Caco-2 (cell line): ENCODE measurements at regions not wholly inside any gene's neighbourhood (a gene's known extent, or its start where the extent isn't known, plus 50 kb on each side); places are given as distances from the start of the nearest gene placed in this dataset.

ENCODE experiments used
- BruUV-seq: library from RNA; stranded (reverse); fragments of 400-500 nt; replicated peaks from 2 replicates; lab custom pipeline; 2021; lab: Mats Ljungman, UMichigan
- CTCF ChIA-PET: fragments of 300-600 bp; sonication (Branson Sonifier 250); formaldehyde crosslinking; loops from one replicate; lab custom pipeline; 2022; ENCODE audit warnings: antibody characterized with exemption; lab: Charles Lee
- POLR2A ChIA-PET: fragments of 300-600 bp; sonication (Branson Sonifier 250); formaldehyde crosslinking; loops from one replicate; lab custom pipeline; 2022; ENCODE audit warnings: antibody characterized with exemption; lab: Charles Lee
- DNase-seq, 2 experiments: peaks; one replicate each; pipeline versions ENCODE4 v3.0.0 to v3.0.0-alpha.2; 2020 to 2022
- H3K27me3 ChIP-seq: replicated peaks from 2 replicates; pipeline ENCODE4 v1.6.0; 2011; ENCODE audit warnings: low read length; ENCODE audit not compliant: control insufficient read depth, insufficient read depth
- H3K36me3 ChIP-seq: 2 replicates; pipeline ENCODE4 v1.5.1; 2011; ENCODE audit warnings: low read length; ENCODE audit not compliant: control insufficient read depth, insufficient read depth
- H3K4me1 ChIP-seq: fragments of 250-450 bp; sonication (Bioruptor Pico); 2 replicates; pipeline ENCODE4 v1.5.1; 2020; ENCODE audit warnings: mild to moderate bottlenecking
- H3K4me3 ChIP-seq: 2 replicates; pipeline ENCODE4 v1.5.1; 2011; ENCODE audit warnings: low read depth, mild to moderate bottlenecking, control low read depth, low read length
- H3K9me3 ChIP-seq: fragments of 250-450 bp; sonication (Bioruptor Pico); 2 replicates; pipeline ENCODE4 v1.5.1; 2020; ENCODE audit warnings: mild to moderate bottlenecking, moderate library complexity
- H3K27ac Mint-ChIP-seq: one replicate; pipeline ENCODE4 v1.8.0; 2022; ENCODE audit warnings: mixed read lengths; ENCODE audit not compliant: unreplicated experiment
- H3K27me3 Mint-ChIP-seq: one replicate; pipeline ENCODE4 v1.8.0; 2022; ENCODE audit warnings: mixed read lengths; ENCODE audit not compliant: insufficient read depth, unreplicated experiment
- H3K36me3 Mint-ChIP-seq: one replicate; pipeline ENCODE4 v1.8.0; 2022; ENCODE audit warnings: mild to moderate bottlenecking, mixed read lengths; ENCODE audit not compliant: insufficient read depth, unreplicated experiment
- H3K4me1 Mint-ChIP-seq: one replicate; pipeline ENCODE4 v1.8.0; 2022; ENCODE audit warnings: low read depth, mixed read lengths; ENCODE audit not compliant: unreplicated experiment
- H3K4me3 Mint-ChIP-seq: one replicate; pipeline ENCODE4 v1.8.0; 2022; ENCODE audit warnings: mild to moderate bottlenecking, moderate library complexity, mixed read lengths; ENCODE audit not compliant: unreplicated experiment
- H3K9me3 Mint-ChIP-seq: one replicate; pipeline ENCODE4 v1.8.0; 2022; ENCODE audit warnings: mixed read lengths; ENCODE audit not compliant: unreplicated experiment
- intact Hi-C: fragments of 100-400 bp; cut with micrococcal nuclease; formaldehyde crosslinking; loops from one replicate; pipeline ENCODE4 v1.10.0; 2022; ENCODE audit not compliant: unreplicated experiment
- TF ChIP-seq, protein P1 (sequence below), 2 experiments: fragments of 200-600 bp in 1 of 2; IDR thresholded peaks; 1 replicate in 1 of 2; 2 replicates in 1 of 2; pipeline versions ENCODE4 v1.5.1 to v1.8.0; 2011 to 2022; ENCODE audit warnings: antibody characterized with exemption in 1 of 2, control low read depth in 1 of 2, inconsistent platforms in 1 of 2, low read depth in 1 of 2, low read length in 1 of 2, mild to moderate bottlenecking in 1 of 2, moderate library complexity in 1 of 2; ENCODE audit not compliant: insufficient read depth in 1 of 2, severe bottlenecking in 1 of 2, unreplicated experiment in 1 of 2

GRCh38 chr6:19731282-19731681, 105.9 kb upstream of the ID4 start:
- CTCF ChIA-PET = no interaction called here
- Histone ChIP-seq H3K9me3 (no peaks in the 10 kb centered on the region), H3K27me3 (no peaks in the 10 kb centered on the region), H3K4me3 (no peak overlapping the region), H3K36me3 (no peaks in the 10 kb centered on the region), H3K4me1 (no peaks in the 10 kb centered on the region)
- DNase-seq = no peak
- Mint-ChIP-seq H3K27me3 (peaks cover 15% of the 10 kb centered on the region), H3K36me3 (no peaks in the 10 kb centered on the region), H3K4me3 (no peak overlapping the region), H3K27ac (no peak overlapping the region), H3K4me1 (no peaks in the 10 kb centered on the region), H3K9me3 (no peaks in the 10 kb centered on the region)
- no TSS peak for BruUV-seq
- TF ChIP-seq, protein P1, sequence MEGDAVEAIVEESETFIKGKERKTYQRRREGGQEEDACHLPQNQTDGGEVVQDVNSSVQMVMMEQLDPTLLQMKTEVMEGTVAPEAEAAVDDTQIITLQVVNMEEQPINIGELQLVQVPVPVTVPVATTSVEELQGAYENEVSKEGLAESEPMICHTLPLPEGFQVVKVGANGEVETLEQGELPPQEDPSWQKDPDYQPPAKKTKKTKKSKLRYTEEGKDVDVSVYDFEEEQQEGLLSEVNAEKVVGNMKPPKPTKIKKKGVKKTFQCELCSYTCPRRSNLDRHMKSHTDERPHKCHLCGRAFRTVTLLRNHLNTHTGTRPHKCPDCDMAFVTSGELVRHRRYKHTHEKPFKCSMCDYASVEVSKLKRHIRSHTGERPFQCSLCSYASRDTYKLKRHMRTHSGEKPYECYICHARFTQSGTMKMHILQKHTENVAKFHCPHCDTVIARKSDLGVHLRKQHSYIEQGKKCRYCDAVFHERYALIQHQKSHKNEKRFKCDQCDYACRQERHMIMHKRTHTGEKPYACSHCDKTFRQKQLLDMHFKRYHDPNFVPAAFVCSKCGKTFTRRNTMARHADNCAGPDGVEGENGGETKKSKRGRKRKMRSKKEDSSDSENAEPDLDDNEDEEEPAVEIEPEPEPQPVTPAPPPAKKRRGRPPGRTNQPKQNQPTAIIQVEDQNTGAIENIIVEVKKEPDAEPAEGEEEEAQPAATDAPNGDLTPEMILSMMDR (IDR thresholded peaks at IDR 0.05; ENCODE audit: insufficient read depth in 1 of 2, low read depth in 1 of 2, low read length in 1 of 2, severe bottlenecking in 1 of 2, unreplicated experiment in 1 of 2) = no peak
- POLR2A ChIA-PET = no interaction called here
- intact Hi-C loops = no loop called here

DNA sequence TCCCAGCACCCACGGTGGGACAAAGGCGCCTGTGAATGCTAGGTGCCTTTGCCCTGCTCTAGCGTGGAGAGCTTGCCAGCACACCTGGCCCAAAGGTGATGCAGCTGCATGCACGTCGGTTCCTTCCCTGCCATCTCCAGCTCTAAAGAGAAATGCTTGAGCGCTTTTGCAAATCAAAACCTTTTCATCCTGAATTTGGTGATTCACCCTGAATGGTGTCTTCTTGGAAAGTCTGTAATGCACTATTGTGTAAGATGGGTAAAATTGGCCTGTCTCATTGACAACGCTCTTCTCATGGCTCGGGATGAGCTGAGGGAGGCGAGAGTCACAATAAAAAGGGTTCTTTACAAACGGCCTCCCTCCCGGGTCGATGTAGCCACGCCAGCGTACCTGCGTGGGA, 103.1 kb upstream of the ID4 start:
- H3K36me3 ChIP-seq = no peaks in the 10 kb centered on the region
- Mint-ChIP-seq H3K4me3 (no peak overlapping the region), H3K27ac (no peak overlapping the region), H3K36me3 (no peaks in the 10 kb centered on the region), H3K4me1 (no peaks in the 10 kb centered on the region), H3K27me3 (peaks cover 9% of the 10 kb centered on the region), H3K9me3 (no peaks in the 10 kb centered on the region)
- no TSS peak for BruUV-seq
- DNase-seq = no peak
- TF ChIP-seq, protein P1 (IDR thresholded peaks at IDR 0.05; ENCODE audit: insufficient read depth in 1 of 2, low read depth in 1 of 2, low read length in 1 of 2, severe bottlenecking in 1 of 2, unreplicated experiment in 1 of 2) = no peak
- ChIA-PET POLR2A (no interaction called here), CTCF (no interaction called here)
- H3K4me3 ChIP-seq = no peak overlapping the region
- intact Hi-C loops = no loop called here
- H3K27me3 ChIP-seq = no peaks in the 10 kb centered on the region
- no peaks in the 10 kb centered on the region for H3K9me3 ChIP-seq
- no peaks in the 10 kb centered on the region for H3K4me1 ChIP-seq

DNA sequence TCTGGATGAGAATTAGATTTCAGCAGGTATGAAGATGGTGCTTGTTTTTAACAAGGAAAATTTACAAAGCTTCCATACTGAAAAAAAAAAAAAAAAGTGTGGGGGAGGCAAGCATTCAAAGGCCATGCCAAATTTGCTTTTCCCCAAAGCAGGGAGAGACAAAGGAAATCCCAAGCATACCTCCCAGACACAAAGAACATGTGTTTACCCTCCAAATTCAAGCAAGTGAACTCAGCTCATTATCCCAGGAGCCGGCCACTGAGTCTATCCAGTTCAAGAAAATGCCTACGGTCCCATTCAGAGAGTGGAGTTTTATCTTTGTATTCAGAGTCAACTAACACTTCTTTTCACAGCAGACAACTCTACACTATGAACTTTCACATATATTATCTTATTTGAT, 102.7 kb upstream of the ID4 start:
- no peaks in the 10 kb centered on the region for H3K36me3 Mint-ChIP-seq
- Histone ChIP-seq H3K9me3 (no peaks in the 10 kb centered on the region), H3K27me3 (no peaks in the 10 kb centered on the region), H3K4me1 (no peaks in the 10 kb centered on the region), H3K4me3 (no peak overlapping the region), H3K36me3 (no peaks in the 10 kb centered on the region)
- no TSS peak for BruUV-seq
- CTCF ChIA-PET = no interaction called here
- no peaks in the 10 kb centered on the region for H3K4me1 Mint-ChIP-seq
- POLR2A ChIA-PET = no interaction called here
- H3K9me3 Mint-ChIP-seq = no peaks in the 10 kb centered on the region
- no peak for DNase-seq
- intact Hi-C loops = no loop called here
- no peak overlapping the region for H3K27ac Mint-ChIP-seq
- H3K27me3 Mint-ChIP-seq = peaks cover 9% of the 10 kb centered on the region
- TF ChIP-seq, protein P1 (IDR thresholded peaks at IDR 0.05; ENCODE audit: insufficient read depth in 1 of 2, low read depth in 1 of 2, low read length in 1 of 2, severe bottlenecking in 1 of 2, unreplicated experiment in 1 of 2) = no peak
- H3K4me3 Mint-ChIP-seq = no peak overlapping the region
